ENCODE measurements at regions not wholly inside any gene's neighbourhood (a gene's known extent, or its start where the extent isn't known, plus 50 kb on each side); places are given as distances from the start of the nearest gene placed in this dataset.

DNA sequence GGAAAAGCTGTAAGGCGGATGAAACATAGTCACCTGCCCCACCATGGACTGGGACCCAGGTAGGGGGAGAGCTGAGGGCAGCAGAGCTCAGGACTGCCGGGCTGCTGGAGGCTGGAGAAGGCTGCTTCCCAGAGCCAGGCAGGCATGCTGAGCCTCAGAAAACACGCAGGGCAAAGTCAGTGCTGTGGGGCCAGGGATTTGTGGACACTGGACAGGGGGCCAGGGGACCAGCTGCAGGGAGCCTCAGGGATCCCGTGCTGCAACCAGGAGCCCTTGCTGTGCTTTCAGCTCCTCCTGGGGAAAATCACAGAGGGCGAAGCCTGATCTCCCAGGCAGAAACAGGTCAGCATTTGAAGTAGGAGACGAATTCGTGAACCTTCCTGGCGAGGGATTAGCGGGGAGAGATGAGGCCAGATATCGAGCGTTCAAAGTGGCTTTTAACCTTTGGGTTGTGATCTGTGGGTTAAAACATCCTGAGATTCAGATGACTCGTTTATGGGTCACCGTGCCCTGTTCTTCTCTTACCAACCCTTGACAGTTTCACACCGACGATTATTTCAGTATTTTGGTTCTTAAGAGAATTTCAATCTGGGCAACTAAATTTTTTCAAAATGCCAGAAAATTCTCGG lies 85.6 kb upstream of the SHH start:
- H3K9me3 ChIP-seq (ENCODE audit: low read length): peaks cover 4% of the 10 kb centered on the region
- H3K9me2 ChIP-seq (ENCODE audit: insufficient read depth, low read length): no peaks in the 10 kb centered on the region

DNA sequence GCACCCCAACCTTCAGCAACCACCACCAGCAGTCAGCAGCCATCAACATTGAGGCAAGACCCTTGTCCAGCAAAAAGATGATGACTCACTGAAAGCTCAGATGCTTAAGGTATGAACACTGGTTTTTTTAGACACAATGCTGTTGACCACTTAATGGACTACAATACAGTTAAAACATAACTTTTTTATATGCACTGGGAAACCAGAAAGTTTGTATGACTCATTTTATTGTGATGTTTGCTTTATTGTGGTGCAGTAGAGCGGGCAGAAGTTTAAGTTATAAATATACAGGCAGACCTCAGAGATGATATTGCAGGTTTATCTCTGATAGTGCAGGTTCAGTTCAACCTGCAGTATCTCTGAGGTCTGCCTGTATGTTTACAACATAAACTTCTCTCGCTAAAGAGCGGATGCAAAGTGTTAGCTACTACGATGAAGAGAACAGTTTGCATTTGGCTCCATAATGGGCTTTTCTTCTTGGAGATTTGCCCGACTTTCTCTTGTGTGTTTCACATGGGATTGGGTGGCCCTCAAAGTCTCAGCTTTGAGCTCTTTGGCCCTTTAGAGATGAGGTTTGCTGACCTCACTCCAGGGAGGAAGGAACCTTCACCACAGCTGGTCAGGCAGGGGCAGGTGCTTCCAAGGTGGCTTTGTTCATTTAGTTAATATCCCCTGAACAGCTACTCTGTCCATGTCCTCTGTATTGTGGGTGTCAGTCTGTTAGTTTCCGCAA lies 84.4 kb upstream of the SHH start:
- no peak overlapping the region for H2AFZ ChIP-seq (ENCODE audit: low read depth, low read length)
- no peak overlapping the region for H3K9ac ChIP-seq (ENCODE audit: low read length)
- no peak overlapping the region for H3K27ac ChIP-seq (ENCODE audit: low read length)
- H3K4me3 ChIP-seq (ENCODE audit: low read length): no peak overlapping the region
- no peaks in the 10 kb centered on the region for H3K36me3 ChIP-seq (ENCODE audit: insufficient read depth, low read length)
- H3K27me3 ChIP-seq (ENCODE audit: insufficient read depth, low read depth, low read length): no peaks in the 10 kb centered on the region
- no peaks in the 10 kb centered on the region for H3K79me2 ChIP-seq (replicated peaks; ENCODE audit: insufficient read depth, low read length)
- no peak for TF ChIP-seq RAD21 (conservative IDR thresholded peaks at IDR 0.05)
- peaks cover 4% of the 10 kb centered on the region for H3K9me3 ChIP-seq (ENCODE audit: low read length)
- H3K9me2 ChIP-seq (ENCODE audit: insufficient read depth, low read length): no peaks in the 10 kb centered on the region
- no peaks in the 10 kb centered on the region for H3F3A ChIP-seq (ENCODE audit: insufficient read depth, low read length, poor library complexity, severe bottlenecking)
- H4K20me1 ChIP-seq (ENCODE audit: insufficient read depth): no peaks in the 10 kb centered on the region
- no peak overlapping the region for H3K4me2 ChIP-seq (ENCODE audit: low read length)

More for the DNA sequence above, 85.6 kb upstream of the SHH start:
- no peaks in the 10 kb centered on the region for H3K79me2 ChIP-seq (replicated peaks; ENCODE audit: insufficient read depth, low read length)
- TF ChIP-seq POLR2AphosphoS5 (IDR thresholded peaks at IDR 0.05): no peak
- no peak for TF ChIP-seq SMC3 (conservative IDR thresholded peaks at IDR 0.05; ENCODE audit: poor library complexity)
- TF ChIP-seq REST (IDR thresholded peaks at IDR 0.05; ENCODE audit: borderline replicate concordance): no peak
- TF ChIP-seq, protein P1, sequence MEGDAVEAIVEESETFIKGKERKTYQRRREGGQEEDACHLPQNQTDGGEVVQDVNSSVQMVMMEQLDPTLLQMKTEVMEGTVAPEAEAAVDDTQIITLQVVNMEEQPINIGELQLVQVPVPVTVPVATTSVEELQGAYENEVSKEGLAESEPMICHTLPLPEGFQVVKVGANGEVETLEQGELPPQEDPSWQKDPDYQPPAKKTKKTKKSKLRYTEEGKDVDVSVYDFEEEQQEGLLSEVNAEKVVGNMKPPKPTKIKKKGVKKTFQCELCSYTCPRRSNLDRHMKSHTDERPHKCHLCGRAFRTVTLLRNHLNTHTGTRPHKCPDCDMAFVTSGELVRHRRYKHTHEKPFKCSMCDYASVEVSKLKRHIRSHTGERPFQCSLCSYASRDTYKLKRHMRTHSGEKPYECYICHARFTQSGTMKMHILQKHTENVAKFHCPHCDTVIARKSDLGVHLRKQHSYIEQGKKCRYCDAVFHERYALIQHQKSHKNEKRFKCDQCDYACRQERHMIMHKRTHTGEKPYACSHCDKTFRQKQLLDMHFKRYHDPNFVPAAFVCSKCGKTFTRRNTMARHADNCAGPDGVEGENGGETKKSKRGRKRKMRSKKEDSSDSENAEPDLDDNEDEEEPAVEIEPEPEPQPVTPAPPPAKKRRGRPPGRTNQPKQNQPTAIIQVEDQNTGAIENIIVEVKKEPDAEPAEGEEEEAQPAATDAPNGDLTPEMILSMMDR (IDR thresholded peaks at IDR 0.05; ENCODE audit: poor library complexity, severe bottlenecking): no peak
- no peak for TF ChIP-seq EZH2 (IDR thresholded peaks at IDR 0.05; ENCODE audit: borderline replicate concordance, insufficient read depth, low read length, poor library complexity, severe bottlenecking)
- TF ChIP-seq EP300 (conservative IDR thresholded peaks at IDR 0.05; ENCODE audit: poor library complexity, severe bottlenecking): no peak
- TF ChIP-seq RAD21 (conservative IDR thresholded peaks at IDR 0.05): no peak
- TF ChIP-seq MXI1 (conservative IDR thresholded peaks at IDR 0.05; ENCODE audit: poor library complexity, severe bottlenecking): no peak
- no peak for TF ChIP-seq TAF1 (IDR thresholded peaks at IDR 0.05; ENCODE audit: low read depth)
- no peaks in the 10 kb centered on the region for H3K36me3 ChIP-seq (ENCODE audit: insufficient read depth, low read length)
- no peaks in the 10 kb centered on the region for H3F3A ChIP-seq (ENCODE audit: insufficient read depth, low read length, poor library complexity, severe bottlenecking)
- no peak overlapping the region for H3K4me3 ChIP-seq (ENCODE audit: low read length)
- H3K27ac ChIP-seq (ENCODE audit: low read length): no peak overlapping the region
- no peak overlapping the region for H3K4me2 ChIP-seq (ENCODE audit: low read length)
- no peak overlapping the region for H3K9ac ChIP-seq (ENCODE audit: low read length)
- no peaks in the 10 kb centered on the region for H3K27me3 ChIP-seq (ENCODE audit: insufficient read depth, low read depth, low read length)
- H4K20me1 ChIP-seq (ENCODE audit: insufficient read depth): no peaks in the 10 kb centered on the region
- H2AFZ ChIP-seq (ENCODE audit: low read depth, low read length): no peak overlapping the region

Data from neural cell (in vitro differentiated cells).